NCI-H1436 (cell line): ENCODE measurements at regions not wholly inside any gene's neighbourhood (a gene's known extent, or its start where the extent isn't known, plus 50 kb on each side); places are given as distances from the start of the nearest gene placed in this dataset.
"Not testable (repeated sequence)": the region's sequence is repeated elsewhere in the genome, so short reads cannot be mapped to it uniquely, and the experiment has no call there.

Experiments used
- DNase-seq: peaks from one replicate; lab custom pipeline; 2025; lab: John Stamatoyannopoulos, UW

GRCh38 chrX:45571453-45571852 lies 370.8 kb upstream of the DIPK2B start:
- DNase-seq, result no peak

GRCh38 chrX:45566456-45566855 lies 365.8 kb upstream of the DIPK2B start:
- DNase-seq, result no peak

- no peak for DNase-seq
Observed at GRCh38 chrX:45557387-45557786, 356.7 kb upstream of the DIPK2B start.

- DNase-seq, result no peak
Observed at GRCh38 chrX:45554736-45555135, 354.1 kb upstream of the DIPK2B start.

- no peak for DNase-seq
Observed at GRCh38 chrX:45553417-45553816, 352.7 kb upstream of the DIPK2B start.

DNA sequence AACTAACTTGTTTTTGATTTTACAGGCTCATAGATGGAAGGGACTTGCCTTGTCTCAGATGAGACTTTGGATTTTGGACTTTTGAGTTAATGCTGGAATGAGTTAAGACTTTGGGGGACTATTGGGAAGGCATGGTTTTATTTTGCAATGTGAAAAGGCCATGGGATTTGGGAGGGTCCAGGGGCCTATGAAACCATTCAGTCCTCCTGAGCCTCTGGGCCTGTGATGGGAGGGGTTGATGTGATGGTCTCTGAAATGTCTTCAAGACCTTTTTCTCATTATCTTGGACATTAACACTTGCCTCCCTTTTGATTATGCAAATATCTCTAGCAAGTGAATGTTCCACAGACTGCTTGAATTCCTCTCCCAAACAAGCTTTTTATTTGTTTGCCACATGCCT lies 346.0 kb upstream of the DIPK2B start:
- not testable (repeated sequence) for DNase-seq

DNA sequence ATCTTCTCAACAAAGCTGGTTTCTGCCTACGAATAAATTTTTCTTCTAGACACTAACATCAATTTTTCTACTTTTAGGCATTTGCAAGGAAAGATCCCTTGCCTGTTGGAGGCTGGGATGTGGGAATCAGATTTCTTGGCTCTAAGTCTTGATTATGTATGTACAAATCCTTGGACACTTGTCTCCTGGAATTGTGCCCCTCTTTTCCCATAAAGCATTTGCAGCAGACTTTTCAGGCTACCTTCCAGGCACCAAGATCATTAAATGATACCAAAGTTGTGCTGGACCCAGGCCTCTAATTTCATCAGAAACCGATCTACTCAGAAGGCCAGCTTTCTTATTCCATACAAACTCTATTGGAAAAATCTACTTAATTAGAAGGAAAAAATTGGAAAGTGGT lies 339.5 kb upstream of the DIPK2B start:
- no peak for DNase-seq

DNA sequence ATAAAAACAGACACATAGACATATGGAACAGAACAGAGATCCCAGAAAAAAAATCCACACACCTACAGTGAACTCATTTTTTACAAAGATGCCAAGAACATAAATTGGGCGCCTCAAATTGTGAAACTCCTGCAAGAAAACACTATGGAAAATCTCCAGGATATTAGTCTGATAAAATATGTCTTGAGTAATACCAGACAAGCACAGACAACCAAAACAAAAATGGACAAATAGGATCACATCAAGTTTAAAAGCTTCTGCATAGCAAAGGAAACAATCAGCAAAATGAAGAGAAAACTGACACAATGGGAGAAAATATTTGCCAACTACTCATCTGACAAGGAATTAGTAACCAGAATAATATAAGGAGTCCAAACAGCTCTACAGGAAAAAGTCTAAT lies 337.3 kb upstream of the DIPK2B start:
- DNase-seq, result no peak

- no peak for DNase-seq
Observed at GRCh38 chrX:45527834-45528233, 327.2 kb upstream of the DIPK2B start.

- no peak for DNase-seq
Observed at GRCh38 chrX:45524805-45525204, 324.1 kb upstream of the DIPK2B start.

DNA sequence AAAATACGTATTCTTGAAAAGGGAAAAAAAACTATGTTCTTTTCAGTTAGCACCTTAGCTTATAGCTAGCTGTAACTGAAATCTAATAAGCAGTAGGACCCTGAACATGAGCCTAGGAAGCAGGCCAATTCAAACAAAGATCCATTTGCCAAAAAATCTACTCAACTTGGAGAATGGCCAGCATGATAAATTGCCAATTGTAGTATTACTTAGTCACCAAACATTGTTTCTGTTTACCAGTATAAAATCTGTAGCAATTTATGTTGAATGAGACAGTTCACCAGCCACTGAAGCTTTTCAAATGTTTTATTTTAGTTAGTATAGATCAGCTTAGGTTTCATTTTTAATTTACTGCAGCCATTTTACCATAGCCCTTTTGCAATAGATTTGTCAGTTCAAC lies 323.6 kb upstream of the DIPK2B start:
- no peak for DNase-seq

GRCh38 chrX:45518552-45518951 lies 317.9 kb upstream of the DIPK2B start:
- no peak for DNase-seq

- DNase-seq, result no peak
Observed at GRCh38 chrX:45517090-45517973, 316.7 kb upstream of the DIPK2B start.

GRCh38 chrX:45515262-45516215 lies 314.9 kb upstream of the DIPK2B start:
- DNase-seq, result no peak

- DNase-seq, result no peak
Observed at GRCh38 chrX:45513042-45513441, 312.4 kb upstream of the DIPK2B start.

DNA sequence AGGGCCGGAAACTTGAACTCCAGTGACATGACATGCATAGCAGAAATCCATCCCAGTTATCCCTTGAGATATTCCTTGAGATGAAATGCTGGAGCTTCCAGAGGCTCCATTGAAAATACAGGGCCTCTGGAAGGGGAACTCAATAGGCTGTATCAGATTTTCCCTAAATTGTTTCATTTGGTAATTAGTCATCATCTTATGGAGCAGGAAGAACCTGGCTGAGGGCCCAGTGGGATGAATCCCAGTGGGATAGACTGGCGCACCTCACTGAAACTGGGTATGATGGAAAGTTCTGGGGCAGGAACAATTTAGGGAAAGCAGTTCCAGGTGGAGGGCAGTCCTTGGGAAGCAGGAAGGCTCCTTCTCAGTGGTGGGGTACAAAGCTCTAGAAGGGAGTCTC lies 307.8 kb upstream of the DIPK2B start:
- DNase-seq, result no peak

DNA sequence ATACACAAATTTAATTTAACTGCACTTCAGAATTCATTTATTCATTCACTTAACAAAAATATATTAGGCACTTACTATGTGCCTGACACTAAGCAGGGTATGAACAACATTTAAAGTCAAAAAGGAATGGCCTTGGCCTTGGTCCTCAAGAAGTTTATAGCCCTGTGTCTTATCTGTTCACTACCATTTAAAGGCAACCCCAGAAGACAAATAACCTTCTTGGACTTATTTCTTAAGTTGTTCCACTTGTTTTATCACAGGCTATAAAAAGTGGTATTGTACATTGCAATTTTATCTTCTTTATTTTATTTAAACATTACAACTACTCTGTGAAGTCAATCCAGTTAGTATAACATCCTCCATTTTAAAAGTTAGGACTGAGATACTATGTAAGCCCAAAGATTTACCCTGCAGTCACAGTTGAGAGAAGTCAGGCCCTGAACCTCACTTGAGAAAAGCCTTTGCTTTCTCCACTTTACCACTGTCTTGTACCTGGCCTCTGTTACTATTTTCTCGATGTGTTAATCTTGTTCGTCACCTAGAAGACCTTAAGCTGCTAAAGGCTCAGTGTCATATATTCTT lies 305.6 kb upstream of the DIPK2B start:
- DNase-seq, result no peak

GRCh38 chrX:45505214-45505613 lies 304.5 kb upstream of the DIPK2B start:
- no peak for DNase-seq

- not testable (repeated sequence) for DNase-seq
Observed at GRCh38 chrX:45503787-45504362, 303.2 kb upstream of the DIPK2B start.

GRCh38 chrX:45502396-45502795 lies 301.7 kb upstream of the DIPK2B start:
- no peak for DNase-seq

DNA sequence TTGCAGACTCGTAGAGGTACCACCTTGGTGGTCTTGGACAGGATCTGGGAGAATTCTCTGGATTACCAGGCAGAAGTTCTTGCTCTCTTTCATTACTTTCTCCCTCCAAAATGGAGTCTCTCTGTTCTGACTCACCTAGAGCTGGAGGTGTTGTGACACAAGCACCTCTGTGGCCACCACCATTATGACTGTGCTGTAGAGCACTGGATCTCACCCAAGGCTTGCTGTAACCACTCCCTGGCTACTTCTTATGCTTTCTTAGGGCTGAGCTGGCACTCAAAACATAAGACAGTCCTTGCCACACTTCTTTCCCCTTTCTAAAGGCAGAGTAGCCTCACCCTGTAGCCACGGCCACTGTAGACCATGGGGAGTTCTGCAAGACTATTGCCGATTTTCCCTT lies 296.6 kb upstream of the DIPK2B start:
- no peak for DNase-seq

GRCh38 chrX:45485719-45486118 lies 285.0 kb upstream of the DIPK2B start:
- no peak for DNase-seq
